Activated CD8-positive, alpha-beta memory T cell treated with anti-CD3 and anti-CD28 coated beads, Interleukin-2, amount 10 ng/mL, durations not matched to agents 7 days and 5 days (primary cell): ENCODE measurements at regions not wholly inside any gene's neighbourhood (a gene's known extent, or its start where the extent isn't known, plus 50 kb on each side); places are given as distances from the start of the nearest gene placed in this dataset.
"Not testable (repeated sequence)": the region's sequence is repeated elsewhere in the genome, so short reads cannot be mapped to it uniquely, and the experiment has no call there.

Source experiments
- ATAC-seq: fragments of 150-1000 bp; cut with Tn5 transposase; one replicate; pipeline ENCODE4 v1.10.0; 2021; ENCODE audit warnings: moderate library complexity
- CTCF ChIA-PET: fragments of 350-600 bp; sonication (Branson Sonifier 250); formaldehyde crosslinking; loops from one replicate; lab custom pipeline; 2021; ENCODE audit warnings: antibody characterized with exemption; lab: Charles Lee
- DNase-seq: peaks from one replicate; pipeline ENCODE4 v3.0.0-alpha.2; 2020
- H3K27ac Mint-ChIP-seq: one replicate; pipeline ENCODE4 v1.8.0; 2021; ENCODE audit warnings: mild to moderate bottlenecking, mixed read lengths
- H3K27me3 Mint-ChIP-seq: one replicate; pipeline ENCODE4 v1.8.0; 2021; ENCODE audit warnings: mixed read lengths
- H3K36me3 Mint-ChIP-seq: one replicate; pipeline ENCODE4 v1.8.0; 2021; ENCODE audit warnings: mild to moderate bottlenecking, mixed read lengths
- H3K4me1 Mint-ChIP-seq: one replicate; pipeline ENCODE4 v1.8.0; 2021; ENCODE audit warnings: mixed read lengths
- H3K4me3 Mint-ChIP-seq: one replicate; pipeline ENCODE4 v1.8.0; 2021; ENCODE audit warnings: mild to moderate bottlenecking, moderate library complexity, mixed read lengths
- H3K9me3 Mint-ChIP-seq: one replicate; pipeline ENCODE4 v1.8.0; 2022; ENCODE audit warnings: low read depth, mixed read lengths

GRCh38 chr3:178218231-178218630 is 318.0 kb upstream of the KCNMB2 start:
- ATAC-seq, result no peak
- DNase-seq, result no peak
- Mint-ChIP-seq H3K4me1 (no peaks in the 10 kb centered on the region), H3K27ac (no peak overlapping the region), H3K4me3 (no peak overlapping the region), H3K27me3 (no peaks in the 10 kb centered on the region), H3K9me3 (peaks cover 5% of the 10 kb centered on the region), H3K36me3 (no peaks in the 10 kb centered on the region)
- CTCF ChIA-PET, result no interaction called here

GRCh38 chr3:178219661-178220060 is 316.6 kb upstream of the KCNMB2 start:
- H3K27me3 Mint-ChIP-seq, H3K9me3 Mint-ChIP-seq, DNase-seq, H3K4me3 Mint-ChIP-seq, H3K4me1 Mint-ChIP-seq, CTCF ChIA-PET, H3K27ac Mint-ChIP-seq, H3K36me3 Mint-ChIP-seq, ATAC-seq: not testable (repeated sequence)

- no peak for ATAC-seq
- CTCF ChIA-PET, result no interaction called here
- H3K9me3 Mint-ChIP-seq, result peaks cover 5% of the 10 kb centered on the region
Measured at GRCh38 chr3:178223876-178224275, 312.4 kb upstream of the KCNMB2 start.

GRCh38 chr3:178226094-178226493 is 310.1 kb upstream of the KCNMB2 start:
- no peak overlapping the region for H3K4me3 Mint-ChIP-seq
- DNase-seq (no peak), ATAC-seq (no peak)
- no peaks in the 10 kb centered on the region for H3K27me3 Mint-ChIP-seq
- CTCF ChIA-PET, result no interaction called here
- no peaks in the 10 kb centered on the region for H3K36me3 Mint-ChIP-seq
- no peaks in the 10 kb centered on the region for H3K4me1 Mint-ChIP-seq
- no peaks in the 10 kb centered on the region for H3K9me3 Mint-ChIP-seq
- H3K27ac Mint-ChIP-seq, result no peak overlapping the region

More at GRCh38 chr3:178223876-178224275, 312.4 kb upstream of the KCNMB2 start:
- Mint-ChIP-seq H3K36me3 (no peaks in the 10 kb centered on the region), H3K4me3 (no peak overlapping the region), H3K4me1 (no peaks in the 10 kb centered on the region), H3K27ac (no peak overlapping the region), H3K27me3 (no peaks in the 10 kb centered on the region)
- DNase-seq, result no peak

GRCh38 chr3:178231645-178232044 is 304.6 kb upstream of the KCNMB2 start:
- Mint-ChIP-seq H3K27ac (no peak overlapping the region), H3K36me3 (no peaks in the 10 kb centered on the region), H3K27me3 (no peaks in the 10 kb centered on the region), H3K4me3 (no peak overlapping the region), H3K9me3 (no peaks in the 10 kb centered on the region), H3K4me1 (no peaks in the 10 kb centered on the region)
- DNase-seq (no peak), ATAC-seq (no peak)
- CTCF ChIA-PET, result no interaction called here

- no peaks in the 10 kb centered on the region for H3K27me3 Mint-ChIP-seq
- no peaks in the 10 kb centered on the region for H3K36me3 Mint-ChIP-seq
- no peak for ATAC-seq
- H3K4me3 Mint-ChIP-seq, result no peak overlapping the region
- DNase-seq, result no peak
- CTCF ChIA-PET, result no interaction called here
- H3K9me3 Mint-ChIP-seq, result no peaks in the 10 kb centered on the region
- no peaks in the 10 kb centered on the region for H3K4me1 Mint-ChIP-seq
- H3K27ac Mint-ChIP-seq, result no peak overlapping the region
Measured at GRCh38 chr3:178233371-178234071, 302.7 kb upstream of the KCNMB2 start.

GRCh38 chr3:178236555-178237277 is 299.5 kb upstream of the KCNMB2 start:
- ATAC-seq (no peak), DNase-seq (no peak)
- H3K9me3 Mint-ChIP-seq, result peaks cover 2% of the 10 kb centered on the region
- H3K4me3 Mint-ChIP-seq, result no peak overlapping the region
- no peaks in the 10 kb centered on the region for H3K36me3 Mint-ChIP-seq
- H3K4me1 Mint-ChIP-seq, result no peaks in the 10 kb centered on the region
- H3K27ac Mint-ChIP-seq, result no peak overlapping the region
- CTCF ChIA-PET, result no interaction called here
- no peaks in the 10 kb centered on the region for H3K27me3 Mint-ChIP-seq

- ATAC-seq (no peak), DNase-seq (no peak)
- CTCF ChIA-PET, result no interaction called here
- Mint-ChIP-seq H3K9me3 (peaks cover 2% of the 10 kb centered on the region), H3K36me3 (no peaks in the 10 kb centered on the region), H3K4me1 (no peaks in the 10 kb centered on the region), H3K27me3 (no peaks in the 10 kb centered on the region), H3K4me3 (no peak overlapping the region), H3K27ac (no peak overlapping the region)
Measured at GRCh38 chr3:178238179-178238578, 298.1 kb upstream of the KCNMB2 start.

GRCh38 chr3:178244733-178245709 is 291.2 kb upstream of the KCNMB2 start:
- ATAC-seq, result no peak
- CTCF ChIA-PET, result interaction anchor here (1.0 kb wide), 1 partner anchor 1194 kb away, joined by 3 read pairs; no protein-coding TSS in a partner anchor
- Mint-ChIP-seq H3K27ac (no peak overlapping the region), H3K27me3 (no peaks in the 10 kb centered on the region), H3K36me3 (no peaks in the 10 kb centered on the region), H3K4me3 (no peak overlapping the region), H3K9me3 (peaks cover 2% of the 10 kb centered on the region), H3K4me1 (no peaks in the 10 kb centered on the region)
- DNase-seq, result no peak

GRCh38 chr3:178246004-178246403 is 290.2 kb upstream of the KCNMB2 start:
- ATAC-seq (no peak), DNase-seq (no peak)
- H3K9me3 Mint-ChIP-seq, result no peaks in the 10 kb centered on the region
- H3K36me3 Mint-ChIP-seq, result no peaks in the 10 kb centered on the region
- no peaks in the 10 kb centered on the region for H3K27me3 Mint-ChIP-seq
- no peak overlapping the region for H3K27ac Mint-ChIP-seq
- H3K4me3 Mint-ChIP-seq, result no peak overlapping the region
- CTCF ChIA-PET, result no interaction called here
- H3K4me1 Mint-ChIP-seq, result no peaks in the 10 kb centered on the region

- Mint-ChIP-seq H3K27ac (no peak overlapping the region), H3K4me1 (no peaks in the 10 kb centered on the region), H3K4me3 (no peak overlapping the region), H3K27me3 (no peaks in the 10 kb centered on the region), H3K36me3 (no peaks in the 10 kb centered on the region), H3K9me3 (no peaks in the 10 kb centered on the region)
- ATAC-seq (no peak), DNase-seq (no peak)
- CTCF ChIA-PET, result no interaction called here
Measured at GRCh38 chr3:178255315-178255714, 280.9 kb upstream of the KCNMB2 start.

GRCh38 chr3:178257491-178257890 is 278.7 kb upstream of the KCNMB2 start:
- Mint-ChIP-seq H3K4me1 (no peaks in the 10 kb centered on the region), H3K4me3 (no peak overlapping the region), H3K36me3 (no peaks in the 10 kb centered on the region), H3K27ac (no peak overlapping the region), H3K9me3 (no peaks in the 10 kb centered on the region), H3K27me3 (no peaks in the 10 kb centered on the region)
- no peak for ATAC-seq
- no peak for DNase-seq
- CTCF ChIA-PET, result no interaction called here

GRCh38 chr3:178258121-178258520 is 278.1 kb upstream of the KCNMB2 start:
- H3K27me3 Mint-ChIP-seq, result no peaks in the 10 kb centered on the region
- no peak overlapping the region for H3K27ac Mint-ChIP-seq
- CTCF ChIA-PET, result no interaction called here
- no peaks in the 10 kb centered on the region for H3K4me1 Mint-ChIP-seq
- DNase-seq (no peak), ATAC-seq (no peak)
- H3K36me3 Mint-ChIP-seq, result no peaks in the 10 kb centered on the region
- no peaks in the 10 kb centered on the region for H3K9me3 Mint-ChIP-seq
- H3K4me3 Mint-ChIP-seq, result no peak overlapping the region
